IMR-90 (cell line): ENCODE measurements at regions not wholly inside any gene's neighbourhood (a gene's known extent, or its start where the extent isn't known, plus 50 kb on each side); places are given as distances from the start of the nearest gene placed in this dataset.

Experiments
- ATAC-seq: fragments of 200-7000 bp; cut with Tn5 transposase; 2 replicates; pipeline ENCODE4 v1.9.1; 2020; ENCODE audit warnings: low read depth, mild to moderate bottlenecking, moderate library complexity
- BruUV-seq: library from RNA; stranded (reverse); fragments of 400-500 nt; replicated peaks from 2 replicates; lab custom pipeline; 2021; lab: Mats Ljungman, UMichigan
- CTCF ChIA-PET: fragments of 300-600 bp; formaldehyde crosslinking; extraction: SDS; loops from one replicate; lab custom pipeline; 2021; ENCODE audit warnings: antibody characterized with exemption; lab: Yijun Ruan, JAX
- POLR2A ChIA-PET: fragments of 300-600 bp; sonication (Branson Sonifier 250); formaldehyde crosslinking; loops from one replicate; lab custom pipeline; 2022; ENCODE audit warnings: antibody characterized with exemption; ENCODE audit not compliant: unreplicated experiment; lab: Charles Lee
- DNase-seq: peaks from one replicate; pipeline ENCODE4 v3.0.0; 2013
- H2AFZ ChIP-seq: replicated peaks from 2 replicates; pipeline ENCODE3; 2013; ENCODE audit warnings: low read length, mild to moderate bottlenecking; ENCODE audit not compliant: poor library complexity
- H2AK5ac ChIP-seq: 2 replicates; pipeline ENCODE4 v1.6.1; 2013; ENCODE audit warnings: low read depth, low read length, inconsistent platforms
- H2AK9ac ChIP-seq: replicated peaks from 2 replicates; pipeline ENCODE3; 2013; ENCODE audit warnings: mild to moderate bottlenecking, low read depth, low read length, moderate library complexity; ENCODE audit not compliant: poor library complexity
- H2BK120ac ChIP-seq: 2 replicates; pipeline ENCODE4 v1.6.1; 2013; ENCODE audit warnings: low read depth, low read length, inconsistent platforms
- H2BK15ac ChIP-seq: 3 replicates; pipeline ENCODE4 v1.6.1; 2013; ENCODE audit warnings: low read depth, low read length, inconsistent platforms
- H2BK20ac ChIP-seq: 2 replicates; pipeline ENCODE4 v1.6.1; 2013; ENCODE audit warnings: low read depth, mild to moderate bottlenecking, inconsistent platforms, low read length, moderate library complexity
- H2BK5ac ChIP-seq: 2 replicates; pipeline ENCODE4 v1.6.1; 2013; ENCODE audit warnings: mild to moderate bottlenecking, low read depth, low read length, inconsistent platforms; ENCODE audit not compliant: poor library complexity, severe bottlenecking
- H3K14ac ChIP-seq: replicated peaks from 2 replicates; pipeline ENCODE4 v1.6.1; 2013; ENCODE audit warnings: low read depth, low read length, inconsistent platforms
- H3K18ac ChIP-seq: 2 replicates; pipeline ENCODE4 v1.6.1; 2013; ENCODE audit warnings: low read depth, low read length, control low read depth
- H3K23ac ChIP-seq: 2 replicates; pipeline ENCODE4 v1.6.1; 2013; ENCODE audit warnings: low read depth, low read length, inconsistent platforms
- H3K27ac ChIP-seq: 2 replicates; pipeline ENCODE4 v1.5.1; 2013; ENCODE audit warnings: mild to moderate bottlenecking, control low read depth, low read length; ENCODE audit not compliant: insufficient read depth
- H3K27me3 ChIP-seq: 2 replicates; pipeline ENCODE4 v1.6.1; 2013; ENCODE audit warnings: low read length; ENCODE audit not compliant: control insufficient read depth, insufficient read depth
- H3K36me3 ChIP-seq: 2 replicates; pipeline ENCODE4 v1.6.1; 2013; ENCODE audit warnings: low read length, mixed read lengths; ENCODE audit not compliant: control insufficient read depth, insufficient read depth
- H3K4ac ChIP-seq: 2 replicates; pipeline ENCODE4 v1.6.1; 2013; ENCODE audit warnings: low read depth, low read length, inconsistent platforms
- H3K4me1 ChIP-seq: 2 replicates; pipeline ENCODE4 v1.6.1; 2013; ENCODE audit warnings: low read length, mixed read lengths; ENCODE audit not compliant: control insufficient read depth, insufficient read depth
- H3K4me2 ChIP-seq: 2 replicates; pipeline ENCODE4 v1.6.1; 2013; ENCODE audit warnings: low read depth, mild to moderate bottlenecking, control low read depth, low read length, moderate library complexity
- H3K4me3 ChIP-seq: 2 replicates; pipeline ENCODE4 v1.5.1; 2013; ENCODE audit warnings: low read depth, mild to moderate bottlenecking, control low read depth, low read length, moderate library complexity; ENCODE audit not compliant: insufficient read depth
- H3K56ac ChIP-seq: 2 replicates; pipeline ENCODE4 v1.6.1; 2013; ENCODE audit warnings: low read length, inconsistent platforms; ENCODE audit not compliant: insufficient read depth; ENCODE audit errors: extremely low read depth
- H3K79me1 ChIP-seq, 2 experiments: 2 replicates each; pipeline ENCODE4 v1.6.1; 2013; ENCODE audit warnings: low read length in 2 of 2, inconsistent platforms in 1 of 2, low read depth in 1 of 2
- H3K9ac ChIP-seq: 2 replicates; pipeline ENCODE4 v1.6.1; 2013; ENCODE audit warnings: low read depth, low read length, control low read depth
- H3K9me1 ChIP-seq: 2 replicates; pipeline ENCODE4 v1.6.1; 2013; ENCODE audit warnings: low read length, inconsistent platforms; ENCODE audit not compliant: insufficient read depth
- H3K9me3 ChIP-seq: 2 replicates; pipeline ENCODE4 v1.6.1; 2013; ENCODE audit warnings: low read length; ENCODE audit not compliant: control insufficient read depth, insufficient read depth
- H4K20me1 ChIP-seq: 2 replicates; pipeline ENCODE4 v1.6.1; 2013; ENCODE audit warnings: low read length, inconsistent platforms; ENCODE audit not compliant: insufficient read depth
- H4K5ac ChIP-seq: 2 replicates; pipeline ENCODE4 v1.6.1; 2013; ENCODE audit warnings: mild to moderate bottlenecking, low read depth, low read length, control low read depth
- H4K8ac ChIP-seq, 2 experiments: 2 replicates each; pipeline ENCODE4 v1.6.1; 2013; ENCODE audit warnings: low read depth in 2 of 2, low read length in 2 of 2, control low read depth in 1 of 2, inconsistent platforms in 1 of 2
- H4K91ac ChIP-seq: 2 replicates; pipeline ENCODE4 v1.6.1; 2013; ENCODE audit warnings: low read depth, low read length, inconsistent platforms; ENCODE audit not compliant: insufficient read depth
- BHLHE40 ChIP-seq: fragments of 150-350 bp; IDR thresholded peaks from 2 replicates; pipeline ENCODE4 v1.6.1; 2016; ENCODE audit warnings: mild to moderate bottlenecking, low read depth, low read length
- MAZ ChIP-seq: IDR thresholded peaks from 2 replicates; pipeline ENCODE4 v1.6.1; 2012; ENCODE audit warnings: low read depth, mild to moderate bottlenecking, low read length, improper control_type of control experiment, moderate library complexity, borderline replicate concordance
- POLR2A ChIP-seq: IDR thresholded peaks from 2 replicates; pipeline ENCODE4 v1.6.1; 2012; ENCODE audit warnings: mild to moderate bottlenecking, low read depth, low read length
- RCOR1 ChIP-seq: IDR thresholded peaks from 2 replicates; pipeline ENCODE4 v1.6.1; 2012; ENCODE audit warnings: mild to moderate bottlenecking, low read length, improper control_type of control experiment; ENCODE audit not compliant: insufficient replicate concordance
- SMC3 ChIP-seq: fragments of 150-350 bp; IDR thresholded peaks from 2 replicates; pipeline ENCODE4 v1.6.1; 2016; ENCODE audit warnings: low read depth, mild to moderate bottlenecking, antibody characterized with exemption, low read length, moderate library complexity
- dilution Hi-C: fragments of 300-500 bp; cut with HindIII; formaldehyde crosslinking; loops from one replicate; pipeline ENCODE4 v1.14.3; 2018; ENCODE audit warnings: low sequenced_read_pairs; ENCODE audit not compliant: unreplicated experiment
- in situ Hi-C: fragments of 300-500 bp; cut with MboI; formaldehyde crosslinking; loops from 3 replicates; pipeline ENCODE4 v1.14.3; 2019; ENCODE audit warnings: low sequenced_read_pairs, inconsistent platforms, mixed read lengths
- intact Hi-C: fragments of 100-400 bp; cut with micrococcal nuclease; formaldehyde crosslinking; loops from 2 replicates; pipeline ENCODE4 v1.10.0; 2022
- TF ChIP-seq, protein P1 (sequence below): fragments of 150-350 bp; IDR thresholded peaks from 2 replicates; pipeline ENCODE4 v1.6.1; 2016; ENCODE audit warnings: low read depth, mild to moderate bottlenecking, low read length, moderate library complexity, borderline replicate concordance
- TF ChIP-seq, protein P2 (sequence below): conservative IDR thresholded peaks from 2 replicates; pipeline ENCODE4 v1.5.1; 2012; ENCODE audit warnings: mild to moderate bottlenecking, low read depth, low read length, improper control_type of control experiment

DNA sequence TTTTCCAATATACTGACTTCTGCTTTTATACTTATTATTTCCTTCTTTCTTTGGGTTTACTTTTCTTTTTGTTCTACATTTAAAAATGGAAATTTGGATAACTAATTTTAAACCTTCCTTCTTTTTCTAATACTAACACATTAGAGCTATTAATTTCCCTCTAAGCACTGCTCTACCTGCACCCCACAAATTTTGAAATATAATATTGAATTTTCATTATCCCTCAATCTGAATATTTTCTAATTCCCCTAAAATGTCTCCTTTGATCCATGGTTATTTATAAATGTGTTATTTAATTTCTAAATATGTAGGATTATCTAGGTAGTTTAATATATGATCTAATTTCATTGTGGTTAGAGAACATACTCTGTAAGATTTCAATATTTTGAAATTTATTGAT is 63.4 kb upstream of the LGALSL start:
- H3K4me2 ChIP-seq: no peak overlapping the region
- H3K4me1 ChIP-seq: no peaks in the 10 kb centered on the region
- no peak overlapping the region for H2BK15ac ChIP-seq
- no peak overlapping the region for H2AK5ac ChIP-seq
- H4K20me1 ChIP-seq: no peaks in the 10 kb centered on the region
- no peak overlapping the region for H2BK120ac ChIP-seq
- H3K9me3 ChIP-seq: no peaks in the 10 kb centered on the region
- no peak overlapping the region for H4K8ac ChIP-seq
- no peak overlapping the region for H2BK20ac ChIP-seq
- H3K27ac ChIP-seq: no peak overlapping the region
- ChIA-PET POLR2A (no interaction called here), CTCF (no interaction called here)
- dilution Hi-C loops (no loop called here), in situ Hi-C loops (no loop called here), intact Hi-C loops (no loop called here)
- TF ChIP-seq, protein P1, sequence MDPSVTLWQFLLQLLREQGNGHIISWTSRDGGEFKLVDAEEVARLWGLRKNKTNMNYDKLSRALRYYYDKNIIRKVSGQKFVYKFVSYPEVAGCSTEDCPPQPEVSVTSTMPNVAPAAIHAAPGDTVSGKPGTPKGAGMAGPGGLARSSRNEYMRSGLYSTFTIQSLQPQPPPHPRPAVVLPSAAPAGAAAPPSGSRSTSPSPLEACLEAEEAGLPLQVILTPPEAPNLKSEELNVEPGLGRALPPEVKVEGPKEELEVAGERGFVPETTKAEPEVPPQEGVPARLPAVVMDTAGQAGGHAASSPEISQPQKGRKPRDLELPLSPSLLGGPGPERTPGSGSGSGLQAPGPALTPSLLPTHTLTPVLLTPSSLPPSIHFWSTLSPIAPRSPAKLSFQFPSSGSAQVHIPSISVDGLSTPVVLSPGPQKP: no peak
- no peak for TF ChIP-seq MAZ
- TF ChIP-seq BHLHE40: no peak
- no peak for TF ChIP-seq POLR2A
- TF ChIP-seq SMC3: no peak
- TF ChIP-seq, protein P2, sequence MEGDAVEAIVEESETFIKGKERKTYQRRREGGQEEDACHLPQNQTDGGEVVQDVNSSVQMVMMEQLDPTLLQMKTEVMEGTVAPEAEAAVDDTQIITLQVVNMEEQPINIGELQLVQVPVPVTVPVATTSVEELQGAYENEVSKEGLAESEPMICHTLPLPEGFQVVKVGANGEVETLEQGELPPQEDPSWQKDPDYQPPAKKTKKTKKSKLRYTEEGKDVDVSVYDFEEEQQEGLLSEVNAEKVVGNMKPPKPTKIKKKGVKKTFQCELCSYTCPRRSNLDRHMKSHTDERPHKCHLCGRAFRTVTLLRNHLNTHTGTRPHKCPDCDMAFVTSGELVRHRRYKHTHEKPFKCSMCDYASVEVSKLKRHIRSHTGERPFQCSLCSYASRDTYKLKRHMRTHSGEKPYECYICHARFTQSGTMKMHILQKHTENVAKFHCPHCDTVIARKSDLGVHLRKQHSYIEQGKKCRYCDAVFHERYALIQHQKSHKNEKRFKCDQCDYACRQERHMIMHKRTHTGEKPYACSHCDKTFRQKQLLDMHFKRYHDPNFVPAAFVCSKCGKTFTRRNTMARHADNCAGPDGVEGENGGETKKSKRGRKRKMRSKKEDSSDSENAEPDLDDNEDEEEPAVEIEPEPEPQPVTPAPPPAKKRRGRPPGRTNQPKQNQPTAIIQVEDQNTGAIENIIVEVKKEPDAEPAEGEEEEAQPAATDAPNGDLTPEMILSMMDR: no peak
- TF ChIP-seq RCOR1: no peak
- H3K14ac ChIP-seq: no peak overlapping the region
- H2AFZ ChIP-seq: no peak overlapping the region
- no peak overlapping the region for H3K4me3 ChIP-seq
- no peak overlapping the region for H4K91ac ChIP-seq
- no peak for ATAC-seq
- H4K5ac ChIP-seq: no peak overlapping the region
- no peak overlapping the region for H3K56ac ChIP-seq
- DNase-seq: no peak
- no peak overlapping the region for H3K23ac ChIP-seq
- no peaks in the 10 kb centered on the region for H3K79me1 ChIP-seq
- H3K27me3 ChIP-seq: peaks cover 13% of the 10 kb centered on the region
- no peak overlapping the region for H2BK5ac ChIP-seq
- H3K18ac ChIP-seq: no peak overlapping the region
- no TSS peak for BruUV-seq
- H3K36me3 ChIP-seq: no peaks in the 10 kb centered on the region
- H2AK9ac ChIP-seq: no peak overlapping the region
- no peaks in the 10 kb centered on the region for H3K9me1 ChIP-seq
- H3K9ac ChIP-seq: no peak overlapping the region
- no peak overlapping the region for H3K4ac ChIP-seq
